Keratinocyte (primary cell): ENCODE measurements at regions not wholly inside any gene's neighbourhood (a gene's known extent, or its start where the extent isn't known, plus 50 kb on each side); places are given as distances from the start of the nearest gene placed in this dataset.

Experiments
- DNase-seq: peaks from one replicate; pipeline ENCODE4 v3.0.0-alpha.2; 2011; ENCODE audit warnings: low read depth, missing footprints, low spot score
- FAIRE-seq: peaks from 2 replicates; lab custom pipeline; 2011; peaks lifted over from hg19 to GRCh38; lab: Jason Lieb, UNC
- H2AFZ ChIP-seq: 2 replicates; pipeline ENCODE4 v1.6.0; 2012; ENCODE audit warnings: low read length, control low read depth, inconsistent platforms; ENCODE audit not compliant: control insufficient read depth
- H3K27ac ChIP-seq: 2 replicates; pipeline ENCODE4 v1.5.1; 2011; ENCODE audit warnings: low read length; ENCODE audit not compliant: control insufficient read depth, insufficient read depth
- H3K27me3 ChIP-seq: 3 replicates; pipeline ENCODE4 v1.6.0; 2011; ENCODE audit warnings: low read length; ENCODE audit not compliant: control insufficient read depth, insufficient read depth; ENCODE audit errors: extremely low read depth
- H3K36me3 ChIP-seq, 2 experiments: 2 replicates in 1 of 2; 3 replicates in 1 of 2; pipeline ENCODE4 v1.5.1; 2011; ENCODE audit warnings: low read length in 2 of 2, mild to moderate bottlenecking in 1 of 2; ENCODE audit not compliant: control insufficient read depth in 2 of 2, insufficient read depth in 2 of 2; ENCODE audit errors: extremely low read depth in 1 of 2
- H3K4me1 ChIP-seq: 3 replicates; pipeline ENCODE4 v1.5.1; 2011; ENCODE audit warnings: low read length; ENCODE audit not compliant: control insufficient read depth, insufficient read depth; ENCODE audit errors: extremely low read depth
- H3K4me2 ChIP-seq: 3 replicates; pipeline ENCODE4 v1.6.0; 2011; ENCODE audit warnings: low read depth, low read length; ENCODE audit not compliant: control insufficient read depth, insufficient read depth; ENCODE audit errors: extremely low read depth
- H3K4me3 ChIP-seq, 3 experiments: fragments of 200-600 bp in 1 of 3; sonication (generic) in 1 of 3; 2 replicates in 2 of 3; 3 replicates in 1 of 3; pipeline ENCODE4 v1.5.1; 2011 to 2016; ENCODE audit warnings: low read length in 3 of 3, mild to moderate bottlenecking in 3 of 3, control low read depth in 2 of 3, inconsistent platforms in 1 of 3, low read depth in 1 of 3, mixed read lengths in 1 of 3, mixed run types in 1 of 3, moderate library complexity in 1 of 3; ENCODE audit not compliant: control insufficient read depth in 2 of 3, insufficient read depth in 2 of 3; ENCODE audit errors: extremely low read depth in 1 of 3
- H3K79me2 ChIP-seq: 2 replicates; pipeline ENCODE4 v1.6.0; 2012; ENCODE audit warnings: low read length; ENCODE audit not compliant: control insufficient read depth, insufficient read depth
- H3K9ac ChIP-seq: 3 replicates; pipeline ENCODE4 v1.6.0; 2011; ENCODE audit warnings: low read length; ENCODE audit not compliant: control insufficient read depth, insufficient read depth; ENCODE audit errors: extremely low read depth
- H3K9me1 ChIP-seq: 3 replicates; pipeline ENCODE4 v1.6.0; 2011; ENCODE audit warnings: low read length; ENCODE audit not compliant: control insufficient read depth, insufficient read depth; ENCODE audit errors: extremely low read depth
- H3K9me3 ChIP-seq: 2 replicates; pipeline ENCODE4 v1.5.1; 2012; ENCODE audit warnings: low read depth, low read length; ENCODE audit not compliant: control insufficient read depth
- H4K20me1 ChIP-seq: 3 replicates; pipeline ENCODE4 v1.6.0; 2011; ENCODE audit warnings: low read length; ENCODE audit not compliant: control insufficient read depth, insufficient read depth; ENCODE audit errors: extremely low read depth
- EZH2 ChIP-seq: IDR thresholded peaks from one replicate; pipeline ENCODE4 v1.6.1; 2012; ENCODE audit warnings: inconsistent platforms, mild to moderate bottlenecking, low read length, moderate library complexity
- dilution Hi-C: fragments of 300-500 bp; cut with MboI; formaldehyde crosslinking; loops from one replicate; pipeline ENCODE4 v1.7.0; 2020; ENCODE audit warnings: low sequenced_read_pairs; ENCODE audit not compliant: extremely low pct_ligation_motif_present
- TF ChIP-seq, protein P1 (sequence below), 3 experiments: IDR thresholded peaks in 1 of 3; conservative IDR thresholded peaks in 1 of 3; optimal IDR thresholded peaks in 1 of 3; 2 replicates in 2 of 3; 3 replicates in 1 of 3; pipeline versions ENCODE3 to v1.5.1; 2011; ENCODE audit warnings: low read length in 3 of 3, mild to moderate bottlenecking in 3 of 3, moderate library complexity in 2 of 3, control low read depth in 1 of 3, inconsistent platforms in 1 of 3; ENCODE audit not compliant: insufficient read depth in 2 of 3; ENCODE audit errors: extremely low read depth in 1 of 3

DNA sequence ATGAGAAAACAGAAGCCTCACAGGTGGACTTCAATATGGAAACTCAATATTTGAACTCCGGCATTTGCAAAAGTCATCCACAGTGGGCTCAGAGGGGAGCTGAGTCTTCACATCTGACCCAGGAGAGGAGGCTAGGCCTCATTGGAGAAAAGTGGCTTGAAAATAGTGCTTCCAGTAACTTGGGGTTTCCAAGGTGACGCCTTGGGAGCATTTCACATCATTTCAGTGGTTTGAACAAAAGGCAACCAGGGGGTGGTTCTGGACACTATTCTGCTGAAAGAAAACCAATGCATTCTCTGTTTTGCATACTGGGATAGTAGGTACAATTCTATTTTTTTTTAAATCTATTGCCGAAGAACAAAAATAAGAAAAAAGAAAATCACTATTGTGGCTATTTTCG lies 599.2 kb upstream of the POM121L12 start:
- H2AFZ ChIP-seq = no peak overlapping the region
- no peak for FAIRE-seq
- no peak overlapping the region for H3K4me2 ChIP-seq
- H3K9me3 ChIP-seq = no peaks in the 10 kb centered on the region
- no peaks in the 10 kb centered on the region for H3K9me1 ChIP-seq
- no peak overlapping the region for H3K27ac ChIP-seq
- H3K4me3 ChIP-seq = no peak overlapping the region
- dilution Hi-C loops = no loop called here
- no peaks in the 10 kb centered on the region for H3K27me3 ChIP-seq
- H3K79me2 ChIP-seq = no peaks in the 10 kb centered on the region
- no peak for DNase-seq
- H3K36me3 ChIP-seq = no peaks in the 10 kb centered on the region
- TF ChIP-seq, protein P1, sequence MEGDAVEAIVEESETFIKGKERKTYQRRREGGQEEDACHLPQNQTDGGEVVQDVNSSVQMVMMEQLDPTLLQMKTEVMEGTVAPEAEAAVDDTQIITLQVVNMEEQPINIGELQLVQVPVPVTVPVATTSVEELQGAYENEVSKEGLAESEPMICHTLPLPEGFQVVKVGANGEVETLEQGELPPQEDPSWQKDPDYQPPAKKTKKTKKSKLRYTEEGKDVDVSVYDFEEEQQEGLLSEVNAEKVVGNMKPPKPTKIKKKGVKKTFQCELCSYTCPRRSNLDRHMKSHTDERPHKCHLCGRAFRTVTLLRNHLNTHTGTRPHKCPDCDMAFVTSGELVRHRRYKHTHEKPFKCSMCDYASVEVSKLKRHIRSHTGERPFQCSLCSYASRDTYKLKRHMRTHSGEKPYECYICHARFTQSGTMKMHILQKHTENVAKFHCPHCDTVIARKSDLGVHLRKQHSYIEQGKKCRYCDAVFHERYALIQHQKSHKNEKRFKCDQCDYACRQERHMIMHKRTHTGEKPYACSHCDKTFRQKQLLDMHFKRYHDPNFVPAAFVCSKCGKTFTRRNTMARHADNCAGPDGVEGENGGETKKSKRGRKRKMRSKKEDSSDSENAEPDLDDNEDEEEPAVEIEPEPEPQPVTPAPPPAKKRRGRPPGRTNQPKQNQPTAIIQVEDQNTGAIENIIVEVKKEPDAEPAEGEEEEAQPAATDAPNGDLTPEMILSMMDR (optimal IDR thresholded peaks at IDR 0.05 in 1 of 3, IDR thresholded peaks at IDR 0.05 in 1 of 3, conservative IDR thresholded peaks at IDR 0.05 in 1 of 3; ENCODE audit: extremely low read depth in 1 of 3, insufficient read depth in 2 of 3, low read length in 3 of 3) = no peak
- TF ChIP-seq EZH2 = no peak
- no peaks in the 10 kb centered on the region for H4K20me1 ChIP-seq
- H3K9ac ChIP-seq = no peak overlapping the region
- no peaks in the 10 kb centered on the region for H3K4me1 ChIP-seq

DNA sequence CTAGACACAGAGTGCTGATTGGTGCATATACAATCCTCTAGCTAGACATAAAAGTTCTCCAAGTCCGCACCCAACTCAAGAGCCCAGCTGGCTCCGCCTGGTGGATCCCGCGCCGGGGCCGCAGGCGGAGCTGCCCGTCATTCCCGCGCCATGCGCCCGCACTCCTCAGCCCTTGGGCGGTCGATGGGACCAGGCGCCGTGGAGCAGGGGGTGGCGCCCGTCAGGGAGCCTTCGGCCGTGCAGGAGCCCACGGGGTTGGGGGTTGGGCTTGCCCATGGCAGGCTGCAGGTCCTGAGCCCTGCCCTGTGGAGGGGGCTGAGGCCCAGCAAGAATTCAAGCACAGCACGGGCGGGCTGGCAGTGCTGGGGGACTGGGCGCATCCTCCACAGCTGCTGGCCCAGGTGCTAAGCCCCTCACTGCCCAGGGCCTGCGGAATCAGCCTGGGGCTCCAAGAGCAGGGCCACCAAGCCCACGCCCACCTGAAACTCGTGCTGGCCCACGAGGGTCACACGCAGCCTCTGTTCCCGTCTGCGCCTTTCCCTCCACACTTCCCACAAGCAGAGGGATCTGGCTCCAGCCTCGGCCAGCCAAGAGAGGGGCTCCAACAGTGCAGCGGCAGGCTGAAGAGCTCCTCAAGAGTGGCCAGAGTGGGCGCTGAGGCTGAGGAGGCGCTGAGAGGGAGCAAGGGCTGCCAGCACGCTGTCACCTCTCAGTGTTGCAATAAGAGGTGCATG lies 604.2 kb upstream of the POM121L12 start:
- no peaks in the 10 kb centered on the region for H3K9me3 ChIP-seq
- no peaks in the 10 kb centered on the region for H3K79me2 ChIP-seq
- H3K4me2 ChIP-seq = no peak overlapping the region
- no peak overlapping the region for H2AFZ ChIP-seq
- H3K36me3 ChIP-seq = no peaks in the 10 kb centered on the region
- no peaks in the 10 kb centered on the region for H4K20me1 ChIP-seq
- H3K4me1 ChIP-seq = no peaks in the 10 kb centered on the region
- H3K9me1 ChIP-seq = no peaks in the 10 kb centered on the region
- no peaks in the 10 kb centered on the region for H3K27me3 ChIP-seq
- dilution Hi-C loops = no loop called here
- no peak overlapping the region for H3K4me3 ChIP-seq
- no peak overlapping the region for H3K27ac ChIP-seq
- H3K9ac ChIP-seq = no peak overlapping the region
- no peak for DNase-seq
- TF ChIP-seq, protein P1 (optimal IDR thresholded peaks at IDR 0.05 in 1 of 3, IDR thresholded peaks at IDR 0.05 in 1 of 3, conservative IDR thresholded peaks at IDR 0.05 in 1 of 3; ENCODE audit: extremely low read depth in 1 of 3, insufficient read depth in 2 of 3, low read length in 3 of 3) = no peak
- TF ChIP-seq EZH2 = no peak
- no peak for FAIRE-seq
